Right lobe of liver (tissue), 4 donors: ENCODE measurements at regions not wholly inside any gene's neighbourhood (a gene's known extent, or its start where the extent isn't known, plus 50 kb on each side); places are given as distances from the start of the nearest gene placed in this dataset.

Experiments used
- POLR2A ChIP-seq: fragments of 450-650 bp; IDR thresholded peaks from one replicate; pipeline ENCODE4 v1.6.1; 2017; ENCODE audit warnings: antibody characterized with exemption, mild to moderate bottlenecking
- TF ChIP-seq, protein P1 (sequence below), 4 donors: fragments of 200-600 bp in 3 of 4; fragments of 450-650 bp in 1 of 4; IDR thresholded peaks; one replicate each; pipeline versions ENCODE4 v1.5.1 to v1.8.0; 2016 to 2022; ENCODE audit warnings: antibody characterized with exemption in 4 of 4, mild to moderate bottlenecking in 2 of 4
- donor health status: DM: no; HTN: no; CAD: no.
- donor health status: DM: no; HTN: no; CAD: no.
- donor health status: DM: no; HTN: yes; CAD: no.

DNA sequence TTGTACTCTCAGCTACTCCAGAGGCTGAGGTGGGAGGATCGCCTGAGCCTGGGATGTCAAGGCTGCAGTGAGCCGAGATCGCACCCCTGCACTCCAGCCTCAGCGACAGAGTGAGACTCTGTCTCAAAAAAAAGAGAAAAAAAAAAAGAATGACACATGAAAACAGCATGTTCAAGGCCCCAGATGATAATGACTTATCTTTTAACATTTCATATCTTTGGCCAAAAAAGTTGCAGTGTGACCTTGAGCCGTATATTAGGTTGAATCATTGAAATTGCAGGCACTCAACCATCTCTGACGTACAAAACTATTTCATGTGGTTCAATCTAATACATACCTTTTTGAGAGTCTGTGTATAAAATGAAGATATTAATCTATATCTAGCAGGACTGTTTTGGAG is 79.1 kb upstream of the CPEB4 start:
- TF ChIP-seq POLR2A: no peak
- TF ChIP-seq, protein P1, sequence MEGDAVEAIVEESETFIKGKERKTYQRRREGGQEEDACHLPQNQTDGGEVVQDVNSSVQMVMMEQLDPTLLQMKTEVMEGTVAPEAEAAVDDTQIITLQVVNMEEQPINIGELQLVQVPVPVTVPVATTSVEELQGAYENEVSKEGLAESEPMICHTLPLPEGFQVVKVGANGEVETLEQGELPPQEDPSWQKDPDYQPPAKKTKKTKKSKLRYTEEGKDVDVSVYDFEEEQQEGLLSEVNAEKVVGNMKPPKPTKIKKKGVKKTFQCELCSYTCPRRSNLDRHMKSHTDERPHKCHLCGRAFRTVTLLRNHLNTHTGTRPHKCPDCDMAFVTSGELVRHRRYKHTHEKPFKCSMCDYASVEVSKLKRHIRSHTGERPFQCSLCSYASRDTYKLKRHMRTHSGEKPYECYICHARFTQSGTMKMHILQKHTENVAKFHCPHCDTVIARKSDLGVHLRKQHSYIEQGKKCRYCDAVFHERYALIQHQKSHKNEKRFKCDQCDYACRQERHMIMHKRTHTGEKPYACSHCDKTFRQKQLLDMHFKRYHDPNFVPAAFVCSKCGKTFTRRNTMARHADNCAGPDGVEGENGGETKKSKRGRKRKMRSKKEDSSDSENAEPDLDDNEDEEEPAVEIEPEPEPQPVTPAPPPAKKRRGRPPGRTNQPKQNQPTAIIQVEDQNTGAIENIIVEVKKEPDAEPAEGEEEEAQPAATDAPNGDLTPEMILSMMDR (IDR thresholded peaks at IDR 0.05): no peak
